ENCODE measurements at regions not wholly inside any gene's neighbourhood (a gene's known extent, or its start where the extent isn't known, plus 50 kb on each side); places are given as distances from the start of the nearest gene placed in this dataset.
"Not testable (repeated sequence)": the region's sequence is repeated elsewhere in the genome, so short reads cannot be mapped to it uniquely, and the experiment has no call there.

DNA sequence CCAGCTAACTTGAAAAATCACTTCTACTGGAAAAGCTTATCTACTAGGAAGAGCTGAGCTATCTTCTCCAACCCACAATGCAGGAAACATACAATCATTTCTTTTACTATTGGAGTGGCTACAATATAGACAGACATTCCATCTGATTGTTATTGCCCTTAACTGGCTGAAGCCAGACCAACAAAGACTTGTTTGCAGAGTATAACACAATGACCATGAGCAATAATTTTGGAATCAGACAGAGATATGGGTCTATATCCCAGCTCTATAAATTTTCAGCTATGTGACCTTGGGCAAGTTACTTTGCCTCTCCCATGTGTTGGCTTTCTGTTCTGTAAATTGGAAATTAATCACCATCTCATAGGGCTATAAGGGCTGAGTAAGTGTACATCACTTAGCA, 244.7 kb upstream of the SLC30A5 start:
- no peak for DNase-seq (ENCODE audit: low spot score)

- DNase-seq (ENCODE audit: low spot score): no peak
Observed at GRCh38 chr5:68849906-68850305, 243.9 kb upstream of the SLC30A5 start.

DNA sequence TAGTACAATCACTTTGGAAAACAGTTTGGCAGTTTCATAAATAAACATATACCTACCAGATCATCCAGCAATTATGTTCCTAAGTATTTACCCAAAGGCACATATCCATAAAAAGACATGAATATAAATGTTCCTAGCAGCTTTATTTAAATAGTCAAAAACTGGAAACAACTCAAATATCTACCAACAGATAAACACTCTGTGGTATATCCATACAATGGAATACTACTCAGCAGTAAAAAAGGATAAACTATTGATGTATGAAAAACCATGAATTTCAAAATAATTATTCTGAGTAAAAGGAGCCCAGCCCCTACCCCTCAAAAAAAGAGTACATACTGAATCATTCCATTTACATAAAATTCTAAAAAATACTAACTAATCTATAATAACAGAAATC, 232.7 kb upstream of the SLC30A5 start:
- no peak for DNase-seq (ENCODE audit: low spot score)

DNA sequence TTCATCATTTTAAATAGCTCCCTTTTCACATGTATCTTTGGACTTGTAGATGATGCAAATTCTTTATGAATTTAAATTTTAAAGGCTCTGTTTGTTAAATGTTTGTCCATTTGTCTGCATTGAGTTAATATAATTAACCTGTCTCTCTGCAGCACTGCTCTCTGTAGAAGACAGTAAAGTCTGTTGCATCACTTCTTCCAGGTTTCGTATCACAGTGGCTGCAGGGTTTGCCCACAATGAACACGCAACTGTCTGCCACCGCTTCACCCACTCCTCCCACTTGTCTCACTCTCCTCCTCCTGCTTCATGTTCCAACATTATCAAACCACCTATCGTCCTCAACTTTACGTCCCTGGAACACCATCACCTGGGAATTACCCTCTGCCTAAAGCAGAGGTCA, 231.3 kb upstream of the SLC30A5 start:
- DNase-seq (ENCODE audit: low spot score): no peak

DNA sequence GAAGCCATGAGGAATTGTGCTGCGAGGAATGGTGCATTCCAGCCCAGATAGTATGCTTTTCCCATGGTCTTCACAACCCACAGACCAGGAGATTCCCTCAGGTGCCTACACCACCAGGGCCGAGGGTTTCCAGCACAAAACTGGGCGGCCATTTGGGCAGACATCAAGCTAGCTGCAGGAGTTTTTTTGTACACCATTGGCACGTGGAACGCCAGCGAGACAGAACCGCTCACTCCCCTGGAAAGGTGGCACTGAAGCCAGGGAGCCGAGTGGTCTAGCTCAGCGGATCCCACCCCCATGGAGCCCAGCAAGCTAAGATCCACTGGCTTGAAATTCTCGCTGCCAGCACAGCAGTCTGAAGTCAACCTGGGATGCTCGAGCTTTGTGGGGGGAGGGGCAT, 228.6 kb upstream of the SLC30A5 start:
- not testable (repeated sequence) for DNase-seq (ENCODE audit: low spot score)

DNA sequence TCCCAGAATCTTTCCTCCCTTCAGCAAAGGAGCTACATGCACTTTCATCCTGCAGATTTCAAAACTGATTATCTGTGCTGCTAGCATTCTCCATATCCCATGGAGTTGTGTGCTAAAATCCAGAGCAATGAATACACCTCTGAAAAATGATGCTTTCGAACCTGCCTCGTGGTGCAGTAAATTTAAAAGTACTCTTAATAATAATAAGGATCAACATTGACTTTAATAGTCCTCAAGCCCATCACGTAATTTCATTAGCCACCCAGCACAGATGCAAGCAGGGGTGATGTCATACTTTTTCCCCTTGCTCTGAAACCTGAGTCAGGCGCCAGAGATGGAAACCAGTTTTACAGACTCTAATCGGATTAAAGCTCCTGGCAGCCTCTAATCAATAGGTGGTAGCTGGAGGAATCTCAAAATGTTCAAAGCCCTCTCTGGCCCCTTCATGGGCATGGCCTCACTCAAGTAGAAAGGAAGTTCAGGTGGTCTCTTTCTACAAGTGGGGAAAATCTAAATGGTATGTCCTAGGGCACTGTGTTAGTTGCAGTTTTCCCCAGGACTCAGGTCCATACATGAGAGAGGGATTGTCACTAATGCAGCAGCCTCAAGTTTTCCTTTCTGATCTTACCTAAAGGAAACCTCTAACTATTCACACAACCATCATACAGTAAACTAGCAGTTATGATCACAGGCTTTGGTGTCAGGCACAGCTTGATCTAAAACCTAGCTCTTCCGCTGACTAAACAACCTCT, 221.6 kb upstream of the SLC30A5 start:
- no peak for DNase-seq (ENCODE audit: low spot score)

DNA sequence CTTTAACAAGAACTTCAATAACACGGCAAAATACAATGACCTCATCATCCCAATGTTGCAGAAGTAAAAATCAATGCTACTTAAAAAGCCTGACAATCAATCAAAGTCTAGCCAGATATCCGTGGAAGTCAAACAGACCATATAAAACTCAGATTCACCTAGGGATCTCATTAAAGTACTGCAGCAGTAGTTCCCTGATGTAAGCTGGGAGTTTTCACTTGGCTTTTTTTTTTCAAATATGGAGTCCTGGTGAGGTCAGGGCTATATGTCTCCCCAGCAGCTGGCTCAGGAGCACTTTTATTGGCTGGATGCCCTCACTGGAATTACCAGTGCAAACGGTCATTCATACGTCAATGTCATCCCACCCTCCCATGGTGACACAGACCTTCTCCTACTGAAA, 220.6 kb upstream of the SLC30A5 start:
- peak; percentile 10 for DNase-seq (ENCODE audit: low spot score)

DNA sequence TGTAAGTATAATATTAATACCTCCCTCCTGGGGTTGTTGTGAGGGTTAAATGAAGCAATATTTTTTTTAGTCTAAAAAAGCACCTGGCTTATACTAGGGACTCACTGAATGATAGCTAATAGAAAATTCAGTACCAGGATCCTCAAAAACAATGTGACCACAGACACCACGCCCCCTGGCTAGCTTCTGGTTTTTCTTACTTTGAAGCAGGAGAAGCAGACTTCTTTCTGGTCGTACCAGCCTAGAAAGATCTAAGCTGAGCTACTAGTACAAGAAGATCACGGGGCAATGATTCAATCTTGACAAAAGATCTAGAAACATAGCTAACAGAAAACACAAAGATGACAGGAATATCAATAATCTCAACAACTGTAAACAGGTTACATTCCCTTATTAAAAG, 218.5 kb upstream of the SLC30A5 start:
- no peak for DNase-seq (ENCODE audit: low spot score)

DNA sequence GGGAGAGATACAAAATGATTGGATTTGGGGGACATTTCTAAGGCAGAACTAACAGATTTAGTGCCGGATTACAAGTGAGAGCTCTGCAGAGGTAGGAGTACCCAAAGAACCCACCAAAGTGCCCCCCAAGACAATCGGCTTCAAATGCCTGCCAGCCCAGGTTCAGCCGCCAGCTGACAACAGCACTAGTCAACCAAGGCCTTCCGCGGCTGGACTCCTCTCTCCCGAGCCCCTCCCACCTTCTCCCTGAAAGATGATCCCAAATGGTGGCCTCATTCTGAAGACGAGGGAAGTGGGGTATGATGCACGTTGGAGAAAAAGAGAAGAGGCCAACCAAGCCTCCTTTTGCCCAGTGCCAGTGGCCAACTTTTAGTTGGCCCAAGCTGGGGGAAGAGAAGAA, 210.4 kb upstream of the SLC30A5 start:
- DNase-seq (ENCODE audit: low spot score): no peak

DNA sequence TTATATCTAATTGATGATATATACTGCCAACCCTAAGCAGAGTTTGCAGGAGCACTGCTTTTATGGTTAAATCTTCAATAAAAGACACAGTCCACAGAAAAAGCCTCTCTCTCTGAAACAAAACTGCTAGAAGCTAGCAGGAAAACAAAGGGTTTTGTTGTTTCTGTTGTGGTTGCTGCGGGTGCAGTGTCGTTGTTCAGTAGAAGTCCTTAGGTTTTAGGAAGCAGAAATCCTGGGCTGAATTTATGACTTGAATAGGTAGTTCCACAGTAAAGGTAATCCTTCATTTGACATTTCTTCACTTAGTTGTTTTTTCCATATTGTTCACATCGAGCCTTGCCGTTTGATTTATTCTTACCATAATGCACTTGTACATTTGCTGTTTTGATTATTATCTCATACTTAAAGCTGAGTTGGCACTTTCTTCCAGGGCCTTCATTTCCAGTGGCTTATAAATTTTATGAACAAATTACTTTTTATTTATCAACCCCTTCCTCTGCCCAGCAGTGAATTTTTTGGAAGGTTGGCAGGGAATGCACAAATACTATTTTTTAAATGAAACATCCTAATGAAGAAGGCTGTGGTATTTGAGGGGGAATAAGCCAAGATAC, 209.6 kb upstream of the SLC30A5 start:
- DNase-seq (ENCODE audit: low spot score): no peak

- no peak for DNase-seq (ENCODE audit: low spot score)
Observed at GRCh38 chr5:68884883-68885282, 208.9 kb upstream of the SLC30A5 start.

- no peak for DNase-seq (ENCODE audit: low spot score)
Observed at GRCh38 chr5:68886814-68887213, 207.0 kb upstream of the SLC30A5 start.

DNA sequence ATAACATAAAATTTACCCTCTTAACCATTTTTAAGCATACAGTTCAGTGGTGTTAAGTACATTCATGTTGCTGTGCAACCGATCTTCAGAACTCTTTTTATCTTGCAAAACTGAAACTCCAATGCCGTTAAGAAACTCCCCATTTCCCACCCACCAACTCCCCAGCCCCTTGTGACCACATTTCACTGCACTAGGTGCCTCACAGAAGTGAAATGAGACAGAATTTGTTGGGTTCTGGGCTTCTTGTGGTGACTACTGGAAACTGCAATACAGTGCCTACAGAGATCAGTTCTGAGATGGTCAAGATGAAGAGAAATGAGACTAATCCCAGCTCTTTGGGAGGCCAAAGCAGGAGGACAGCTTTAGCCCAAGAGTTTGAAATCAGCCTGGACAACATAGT, 202.1 kb upstream of the SLC30A5 start:
- no peak for DNase-seq (ENCODE audit: low spot score)

DNA sequence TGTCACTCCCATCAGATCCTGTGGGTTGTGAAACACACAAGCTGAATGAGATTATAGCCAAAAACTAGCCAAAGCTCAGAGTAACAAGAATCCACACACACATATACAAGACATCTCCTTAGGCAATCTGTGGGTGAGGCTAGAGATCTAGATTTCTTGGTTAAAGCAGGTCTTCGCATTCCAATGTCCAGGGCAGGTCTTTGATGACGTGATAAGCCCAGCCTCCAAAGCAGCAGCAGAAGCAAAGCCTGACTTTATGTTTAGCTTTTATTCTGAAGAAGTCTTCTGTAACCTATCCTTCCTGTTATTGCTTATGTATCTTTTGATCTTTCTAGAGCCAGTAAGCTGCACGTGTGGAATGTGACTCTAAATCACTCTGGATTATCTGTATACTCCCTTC, 199.1 kb upstream of the SLC30A5 start:
- no peak for DNase-seq (ENCODE audit: low spot score)

DNA sequence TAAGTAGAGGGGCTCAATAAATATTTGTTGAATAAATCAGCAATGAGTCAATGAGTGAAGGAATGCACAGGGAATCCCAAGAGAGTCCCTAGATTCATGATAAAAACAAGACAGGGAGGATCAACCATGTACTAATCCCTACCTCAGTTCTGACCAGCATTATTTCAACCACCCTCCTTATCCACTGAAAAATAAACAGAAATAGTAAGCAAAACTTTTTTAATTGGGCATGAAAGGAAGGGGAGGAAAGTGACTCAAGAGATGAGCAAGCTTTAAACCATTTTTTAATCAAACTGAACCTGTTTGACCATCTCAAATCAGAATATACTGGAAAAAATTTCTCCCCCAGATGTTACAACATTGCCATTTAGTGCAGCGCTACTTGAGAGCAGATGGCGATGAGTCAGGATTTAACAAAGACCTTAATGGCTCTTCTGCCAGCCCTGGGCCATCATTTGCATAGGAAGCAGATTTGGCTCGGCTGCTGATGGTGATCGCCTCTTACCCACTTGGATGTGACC, 194.8 kb upstream of the SLC30A5 start:
- peak; percentile 95 for DNase-seq (ENCODE audit: low spot score)

DNA sequence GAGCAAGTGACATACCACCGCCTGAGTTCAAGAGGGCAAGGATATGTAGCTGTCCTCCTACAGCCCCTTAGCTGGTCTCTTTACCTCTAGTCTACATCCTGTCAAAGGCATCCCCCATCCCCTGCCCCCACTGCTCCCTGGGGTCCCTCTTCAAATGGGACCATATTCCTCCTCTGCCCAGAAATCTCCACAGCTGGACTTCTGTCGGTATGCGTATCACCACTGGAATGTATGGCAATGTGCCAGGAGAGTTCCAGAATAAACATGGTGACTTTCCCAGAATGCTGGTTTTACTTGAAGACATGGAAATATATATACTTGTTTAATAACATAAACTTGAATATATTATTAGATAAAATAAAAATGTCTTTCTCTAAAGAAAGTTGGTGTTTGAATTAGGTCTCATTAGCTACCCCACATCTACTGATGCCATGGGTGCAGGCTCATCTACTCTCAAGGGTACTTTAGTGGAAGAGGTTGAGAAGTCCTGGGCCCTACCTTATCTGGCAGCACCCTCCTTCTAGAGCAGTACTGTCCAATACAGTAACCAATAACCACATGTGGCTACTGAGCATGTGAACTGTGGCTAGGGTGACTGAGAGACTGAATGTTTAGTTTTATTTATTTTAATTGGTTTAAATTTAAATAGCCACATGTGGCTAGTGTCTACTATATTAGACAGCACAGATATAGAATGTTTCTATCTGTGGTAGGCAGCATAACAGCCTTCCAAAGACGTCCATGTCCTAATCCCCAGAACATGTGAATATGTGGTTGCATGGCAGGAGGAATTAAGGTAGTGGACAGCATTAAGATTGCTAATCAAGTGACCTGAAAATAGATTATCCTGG, 181.7 kb upstream of the SLC30A5 start:
- peak; percentile 72 for DNase-seq (ENCODE audit: low spot score)

- no peak for DNase-seq (ENCODE audit: low spot score)
Observed at GRCh38 chr5:68915079-68915478, 178.7 kb upstream of the SLC30A5 start.

DNA sequence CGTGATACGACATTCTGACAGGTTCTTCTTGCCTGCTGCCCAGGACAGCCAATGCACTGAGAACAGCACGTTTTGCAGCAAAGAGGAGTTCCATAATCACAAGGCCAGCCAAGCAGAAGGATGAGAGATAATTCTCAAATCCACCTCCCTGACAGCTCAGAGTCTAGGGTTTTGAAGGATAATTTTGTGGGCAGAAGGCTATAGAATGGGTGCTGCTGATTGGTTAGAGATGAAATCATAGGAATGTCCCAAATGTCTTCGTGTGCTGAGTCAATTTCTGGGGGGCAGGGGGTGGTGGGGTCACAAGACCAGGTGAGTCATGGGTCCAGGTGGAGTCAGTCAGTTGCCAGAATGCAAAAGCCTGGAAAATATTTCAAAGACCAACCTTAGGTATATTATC, 175.5 kb upstream of the SLC30A5 start:
- peak; percentile 14 for DNase-seq (ENCODE audit: low spot score)

GRCh38 chr5:68919988-68920490, 173.8 kb upstream of the SLC30A5 start:
- no peak for DNase-seq (ENCODE audit: low spot score)

- DNase-seq (ENCODE audit: low spot score): no peak
Observed at GRCh38 chr5:68920888-68921287, 172.9 kb upstream of the SLC30A5 start.

- no peak for DNase-seq (ENCODE audit: low spot score)
Observed at GRCh38 chr5:68922172-68922987, 171.4 kb upstream of the SLC30A5 start.

Measured in A172 (cell line).